ENCODE measurements at regions not wholly inside any gene's neighbourhood (a gene's known extent, or its start where the extent isn't known, plus 50 kb on each side); places are given as distances from the start of the nearest gene placed in this dataset.

DNA sequence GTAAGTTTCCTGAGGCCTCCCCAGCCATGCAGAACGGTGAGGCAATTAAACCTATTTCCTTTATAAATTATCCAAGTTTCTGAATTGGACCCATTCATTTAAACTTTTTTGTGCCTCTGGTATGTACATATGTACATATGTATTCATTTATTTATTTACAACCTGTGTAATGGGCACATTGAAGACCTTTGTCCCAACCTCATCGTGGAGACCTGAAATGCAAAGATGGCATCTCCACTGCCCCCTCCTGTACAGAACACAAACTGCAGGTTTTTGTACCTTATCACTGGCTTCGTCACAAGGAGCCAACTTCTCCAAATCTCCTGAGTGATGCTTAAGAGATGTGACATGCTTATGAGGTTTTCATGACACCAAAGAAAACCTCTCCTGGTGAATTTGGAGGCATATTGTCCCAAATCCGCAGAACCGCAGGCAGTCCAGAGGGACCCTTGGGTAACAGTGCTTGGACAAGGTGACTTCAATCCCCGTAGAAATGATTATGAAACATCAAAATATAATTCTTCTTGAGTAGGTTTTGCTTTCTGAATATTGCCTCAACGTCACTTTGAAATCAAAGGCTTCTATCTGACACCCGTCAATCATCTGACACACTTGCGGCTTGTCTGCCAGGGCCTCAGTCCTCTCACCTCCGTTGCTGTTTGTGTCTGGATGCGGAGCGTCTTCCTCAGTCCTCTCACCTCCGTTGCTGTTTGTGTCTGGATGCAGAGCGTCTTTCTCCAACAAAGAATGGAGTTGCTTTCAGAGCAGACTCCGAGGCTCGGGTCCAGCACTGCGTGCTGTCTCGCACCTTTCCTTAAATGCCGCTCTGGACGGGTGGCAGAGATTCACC lies 135.0 kb upstream of the IRX4 start:
- Histone ChIP-seq H3K4me3 (no peak overlapping the region), H4K20me1 (replicated peaks; ENCODE audit: insufficient read depth) (no peaks in the 10 kb centered on the region; the same call in 1 of the 2 replicates), H3F3A (replicated peaks; ENCODE audit: low read depth) (no peaks in the 10 kb centered on the region), H3K27me3 (ENCODE audit: insufficient read depth) (no peaks in the 10 kb centered on the region), H3K79me2 (replicated peaks; ENCODE audit: insufficient read depth) (no peaks in the 10 kb centered on the region), H3K4me1 (ENCODE audit: insufficient read depth) (no peaks in the 10 kb centered on the region), H3K36me3 (ENCODE audit: insufficient read depth) (no peaks in the 10 kb centered on the region), H3K9me2 (ENCODE audit: insufficient read depth) (no peaks in the 10 kb centered on the region), H3K27ac (ENCODE audit: low read depth) (no peak overlapping the region), H2AFZ (no peak overlapping the region), H3K4me2 (no peak overlapping the region)
- Mint-ChIP-seq H3K9me3 (no peaks in the 10 kb centered on the region), H3K36me3 (ENCODE audit: low read depth) (no peaks in the 10 kb centered on the region), H3K27ac (no peak overlapping the region), H3K27me3 (ENCODE audit: insufficient read depth, low read depth, poor library complexity) (peaks cover 7% of the 10 kb centered on the region), H3K4me3 (no peak overlapping the region), H3K4me1 (no peaks in the 10 kb centered on the region; the same call in 2 of the 3 replicates)
- ATAC-seq (peak; percentile 45; the same call in 2 of the 3 replicates), DNase-seq (ENCODE audit: low spot score) (peak; percentile 70)
- TF ChIP-seq, protein P1, sequence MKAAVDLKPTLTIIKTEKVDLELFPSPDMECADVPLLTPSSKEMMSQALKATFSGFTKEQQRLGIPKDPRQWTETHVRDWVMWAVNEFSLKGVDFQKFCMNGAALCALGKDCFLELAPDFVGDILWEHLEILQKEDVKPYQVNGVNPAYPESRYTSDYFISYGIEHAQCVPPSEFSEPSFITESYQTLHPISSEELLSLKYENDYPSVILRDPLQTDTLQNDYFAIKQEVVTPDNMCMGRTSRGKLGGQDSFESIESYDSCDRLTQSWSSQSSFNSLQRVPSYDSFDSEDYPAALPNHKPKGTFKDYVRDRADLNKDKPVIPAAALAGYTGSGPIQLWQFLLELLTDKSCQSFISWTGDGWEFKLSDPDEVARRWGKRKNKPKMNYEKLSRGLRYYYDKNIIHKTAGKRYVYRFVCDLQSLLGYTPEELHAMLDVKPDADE (IDR thresholded peaks at IDR 0.05): no peak
- TF ChIP-seq, protein P2, sequence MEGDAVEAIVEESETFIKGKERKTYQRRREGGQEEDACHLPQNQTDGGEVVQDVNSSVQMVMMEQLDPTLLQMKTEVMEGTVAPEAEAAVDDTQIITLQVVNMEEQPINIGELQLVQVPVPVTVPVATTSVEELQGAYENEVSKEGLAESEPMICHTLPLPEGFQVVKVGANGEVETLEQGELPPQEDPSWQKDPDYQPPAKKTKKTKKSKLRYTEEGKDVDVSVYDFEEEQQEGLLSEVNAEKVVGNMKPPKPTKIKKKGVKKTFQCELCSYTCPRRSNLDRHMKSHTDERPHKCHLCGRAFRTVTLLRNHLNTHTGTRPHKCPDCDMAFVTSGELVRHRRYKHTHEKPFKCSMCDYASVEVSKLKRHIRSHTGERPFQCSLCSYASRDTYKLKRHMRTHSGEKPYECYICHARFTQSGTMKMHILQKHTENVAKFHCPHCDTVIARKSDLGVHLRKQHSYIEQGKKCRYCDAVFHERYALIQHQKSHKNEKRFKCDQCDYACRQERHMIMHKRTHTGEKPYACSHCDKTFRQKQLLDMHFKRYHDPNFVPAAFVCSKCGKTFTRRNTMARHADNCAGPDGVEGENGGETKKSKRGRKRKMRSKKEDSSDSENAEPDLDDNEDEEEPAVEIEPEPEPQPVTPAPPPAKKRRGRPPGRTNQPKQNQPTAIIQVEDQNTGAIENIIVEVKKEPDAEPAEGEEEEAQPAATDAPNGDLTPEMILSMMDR (conservative IDR thresholded peaks at IDR 0.05; ENCODE audit: low read depth in 2 of 2): peak; percentile 81 to 83
- TF ChIP-seq ZNF331 (CRISPR knock-in tag; IDR thresholded peaks at IDR 0.05; ENCODE audit: low read depth): no peak
- TF ChIP-seq, protein P3, sequence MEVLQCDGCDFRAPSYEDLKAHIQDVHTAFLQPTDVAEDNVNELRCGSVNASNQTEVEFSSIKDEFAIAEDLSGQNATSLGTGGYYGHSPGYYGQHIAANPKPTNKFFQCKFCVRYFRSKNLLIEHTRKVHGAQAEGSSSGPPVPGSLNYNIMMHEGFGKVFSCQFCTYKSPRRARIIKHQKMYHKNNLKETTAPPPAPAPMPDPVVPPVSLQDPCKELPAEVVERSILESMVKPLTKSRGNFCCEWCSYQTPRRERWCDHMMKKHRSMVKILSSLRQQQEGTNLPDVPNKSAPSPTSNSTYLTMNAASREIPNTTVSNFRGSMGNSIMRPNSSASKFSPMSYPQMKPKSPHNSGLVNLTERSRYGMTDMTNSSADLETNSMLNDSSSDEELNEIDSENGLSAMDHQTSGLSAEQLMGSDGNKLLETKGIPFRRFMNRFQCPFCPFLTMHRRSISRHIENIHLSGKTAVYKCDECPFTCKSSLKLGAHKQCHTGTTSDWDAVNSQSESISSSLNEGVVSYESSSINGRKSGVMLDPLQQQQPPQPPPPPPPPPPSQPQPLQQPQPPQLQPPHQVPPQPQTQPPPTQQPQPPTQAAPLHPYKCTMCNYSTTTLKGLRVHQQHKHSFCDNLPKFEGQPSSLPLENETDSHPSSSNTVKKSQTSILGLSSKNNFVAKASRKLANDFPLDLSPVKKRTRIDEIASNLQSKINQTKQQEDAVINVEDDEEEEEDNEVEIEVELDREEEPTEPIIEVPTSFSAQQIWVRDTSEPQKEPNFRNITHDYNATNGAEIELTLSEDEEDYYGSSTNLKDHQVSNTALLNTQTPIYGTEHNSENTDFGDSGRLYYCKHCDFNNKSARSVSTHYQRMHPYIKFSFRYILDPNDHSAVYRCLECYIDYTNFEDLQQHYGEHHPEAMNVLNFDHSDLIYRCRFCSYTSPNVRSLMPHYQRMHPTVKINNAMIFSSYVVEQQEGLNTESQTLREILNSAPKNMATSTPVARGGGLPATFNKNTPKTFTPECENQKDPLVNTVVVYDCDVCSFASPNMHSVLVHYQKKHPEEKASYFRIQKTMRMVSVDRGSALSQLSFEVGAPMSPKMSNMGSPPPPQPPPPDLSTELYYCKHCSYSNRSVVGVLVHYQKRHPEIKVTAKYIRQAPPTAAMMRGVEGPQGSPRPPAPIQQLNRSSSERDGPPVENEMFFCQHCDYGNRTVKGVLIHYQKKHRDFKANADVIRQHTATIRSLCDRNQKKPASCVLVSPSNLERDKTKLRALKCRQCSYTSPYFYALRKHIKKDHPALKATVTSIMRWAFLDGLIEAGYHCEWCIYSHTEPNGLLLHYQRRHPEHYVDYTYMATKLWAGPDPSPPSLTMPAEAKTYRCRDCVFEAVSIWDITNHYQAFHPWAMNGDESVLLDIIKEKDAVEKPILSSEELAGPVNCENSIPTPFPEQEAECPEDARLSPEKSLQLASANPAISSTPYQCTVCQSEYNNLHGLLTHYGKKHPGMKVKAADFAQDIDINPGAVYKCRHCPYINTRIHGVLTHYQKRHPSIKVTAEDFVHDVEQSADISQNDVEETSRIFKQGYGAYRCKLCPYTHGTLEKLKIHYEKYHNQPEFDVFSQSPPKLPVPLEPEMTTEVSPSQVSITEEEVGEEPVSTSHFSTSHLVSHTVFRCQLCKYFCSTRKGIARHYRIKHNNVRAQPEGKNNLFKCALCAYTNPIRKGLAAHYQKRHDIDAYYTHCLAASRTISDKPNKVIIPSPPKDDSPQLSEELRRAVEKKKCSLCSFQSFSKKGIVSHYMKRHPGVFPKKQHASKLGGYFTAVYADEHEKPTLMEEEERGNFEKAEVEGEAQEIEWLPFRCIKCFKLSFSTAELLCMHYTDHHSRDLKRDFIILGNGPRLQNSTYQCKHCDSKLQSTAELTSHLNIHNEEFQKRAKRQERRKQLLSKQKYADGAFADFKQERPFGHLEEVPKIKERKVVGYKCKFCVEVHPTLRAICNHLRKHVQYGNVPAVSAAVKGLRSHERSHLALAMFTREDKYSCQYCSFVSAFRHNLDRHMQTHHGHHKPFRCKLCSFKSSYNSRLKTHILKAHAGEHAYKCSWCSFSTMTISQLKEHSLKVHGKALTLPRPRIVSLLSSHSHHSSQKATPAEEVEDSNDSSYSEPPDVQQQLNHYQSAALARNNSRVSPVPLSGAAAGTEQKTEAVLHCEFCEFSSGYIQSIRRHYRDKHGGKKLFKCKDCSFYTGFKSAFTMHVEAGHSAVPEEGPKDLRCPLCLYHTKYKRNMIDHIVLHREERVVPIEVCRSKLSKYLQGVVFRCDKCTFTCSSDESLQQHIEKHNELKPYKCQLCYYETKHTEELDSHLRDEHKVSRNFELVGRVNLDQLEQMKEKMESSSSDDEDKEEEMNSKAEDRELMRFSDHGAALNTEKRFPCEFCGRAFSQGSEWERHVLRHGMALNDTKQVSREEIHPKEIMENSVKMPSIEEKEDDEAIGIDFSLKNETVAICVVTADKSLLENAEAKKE (CRISPR knock-in tag; IDR thresholded peaks at IDR 0.05): no peak

All from GM23338 (cell line).